D721Med (cell line): ENCODE measurements at regions not wholly inside any gene's neighbourhood (a gene's known extent, or its start where the extent isn't known, plus 50 kb on each side); places are given as distances from the start of the nearest gene placed in this dataset.

Source experiments
- DNase-seq: peaks from one replicate; pipeline ENCODE4 v3.0.0; 2011; ENCODE audit warnings: low spot score; ENCODE audit not compliant: insufficient read length
- FAIRE-seq: peaks from 2 replicates; lab custom pipeline; 2011; peaks lifted over from hg19 to GRCh38; lab: Jason Lieb, UNC
- TF ChIP-seq, protein P1 (sequence below): IDR thresholded peaks from 2 replicates; pipeline ENCODE4 v1.5.1; 2012; ENCODE audit warnings: mild to moderate bottlenecking, control low read depth; ENCODE audit not compliant: insufficient read depth; ENCODE audit errors: missing control alignments

DNA sequence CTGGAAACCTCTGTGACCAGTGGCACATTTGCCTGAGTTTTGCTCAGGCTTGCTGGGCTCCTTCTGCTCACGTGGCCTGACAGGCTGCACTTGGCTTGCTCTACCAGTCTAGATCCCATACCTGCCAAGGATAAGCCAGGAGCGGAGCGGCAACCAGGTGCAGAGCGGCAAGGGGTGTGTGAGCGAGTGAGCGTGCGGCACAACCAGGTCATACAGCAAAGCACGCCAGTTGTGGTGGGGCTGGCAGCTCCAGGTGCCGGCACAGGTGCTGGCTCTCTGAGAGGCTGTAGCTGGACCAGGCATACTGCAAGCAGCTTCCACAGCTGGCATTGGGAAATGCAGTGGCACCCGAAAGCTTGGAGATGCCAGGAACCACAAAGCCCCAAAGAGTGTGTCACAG, 1495.1 kb downstream of the PCDH7 start:
- TF ChIP-seq, protein P1, sequence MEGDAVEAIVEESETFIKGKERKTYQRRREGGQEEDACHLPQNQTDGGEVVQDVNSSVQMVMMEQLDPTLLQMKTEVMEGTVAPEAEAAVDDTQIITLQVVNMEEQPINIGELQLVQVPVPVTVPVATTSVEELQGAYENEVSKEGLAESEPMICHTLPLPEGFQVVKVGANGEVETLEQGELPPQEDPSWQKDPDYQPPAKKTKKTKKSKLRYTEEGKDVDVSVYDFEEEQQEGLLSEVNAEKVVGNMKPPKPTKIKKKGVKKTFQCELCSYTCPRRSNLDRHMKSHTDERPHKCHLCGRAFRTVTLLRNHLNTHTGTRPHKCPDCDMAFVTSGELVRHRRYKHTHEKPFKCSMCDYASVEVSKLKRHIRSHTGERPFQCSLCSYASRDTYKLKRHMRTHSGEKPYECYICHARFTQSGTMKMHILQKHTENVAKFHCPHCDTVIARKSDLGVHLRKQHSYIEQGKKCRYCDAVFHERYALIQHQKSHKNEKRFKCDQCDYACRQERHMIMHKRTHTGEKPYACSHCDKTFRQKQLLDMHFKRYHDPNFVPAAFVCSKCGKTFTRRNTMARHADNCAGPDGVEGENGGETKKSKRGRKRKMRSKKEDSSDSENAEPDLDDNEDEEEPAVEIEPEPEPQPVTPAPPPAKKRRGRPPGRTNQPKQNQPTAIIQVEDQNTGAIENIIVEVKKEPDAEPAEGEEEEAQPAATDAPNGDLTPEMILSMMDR = no peak
- FAIRE-seq = no peak
- no peak for DNase-seq

DNA sequence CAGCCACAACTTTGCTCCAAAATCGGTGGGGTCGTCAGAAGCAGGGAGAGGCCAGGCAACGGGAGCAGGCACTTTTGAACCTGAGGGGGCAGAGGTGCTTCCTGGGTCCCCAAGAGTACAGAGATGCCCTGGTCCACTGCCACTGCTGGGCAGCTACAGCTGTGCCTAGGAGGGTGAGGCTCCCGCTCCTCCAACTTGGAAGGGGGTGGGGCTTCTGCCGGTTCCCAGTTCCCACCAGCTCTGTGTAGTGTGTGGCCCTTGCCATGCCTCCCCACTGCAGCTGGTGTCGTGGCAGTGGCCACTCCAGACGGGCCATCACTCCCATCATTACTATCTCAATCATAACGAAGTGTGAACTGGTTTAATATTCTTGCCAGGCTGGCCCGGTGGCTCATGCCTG, 1496.3 kb downstream of the PCDH7 start:
- DNase-seq = no peak
- TF ChIP-seq, protein P1 = no peak
- no peak for FAIRE-seq

DNA sequence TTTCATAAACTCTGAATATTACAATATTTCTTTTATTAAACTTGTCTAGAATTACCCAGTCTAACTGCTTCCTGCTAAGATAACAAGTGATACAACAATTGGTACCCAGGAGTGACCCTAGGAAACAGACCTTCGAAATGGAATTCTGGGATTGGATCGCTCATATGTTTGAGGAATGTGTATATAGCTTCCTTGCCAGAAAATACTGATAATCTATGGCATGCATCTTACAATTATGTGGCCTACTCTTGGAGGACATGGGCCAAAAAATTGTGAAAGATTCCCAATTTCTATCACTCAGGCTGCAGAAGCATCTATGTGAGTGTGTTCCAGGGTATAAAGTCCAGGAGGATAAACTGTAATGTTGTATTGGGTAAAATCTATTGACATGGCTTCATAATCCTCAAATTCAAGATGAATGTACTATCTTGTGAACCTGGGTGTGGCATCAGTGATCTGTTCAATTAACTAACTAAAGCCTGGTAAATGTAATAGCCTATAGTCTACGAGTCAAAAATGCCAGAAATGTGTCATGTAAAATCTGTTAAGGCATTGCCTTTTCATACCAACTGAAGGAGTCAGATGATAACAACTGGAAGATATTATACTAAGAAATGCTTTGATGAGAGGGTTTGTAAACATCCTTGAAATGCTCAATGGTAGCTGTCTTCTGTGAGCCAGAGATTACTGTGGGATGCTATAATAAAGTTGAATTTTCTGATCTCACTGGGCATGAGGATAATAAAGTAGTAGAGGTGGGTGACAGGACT, 1499.3 kb downstream of the PCDH7 start:
- DNase-seq = no peak
- TF ChIP-seq, protein P1 = no peak
- FAIRE-seq = no peak

DNA sequence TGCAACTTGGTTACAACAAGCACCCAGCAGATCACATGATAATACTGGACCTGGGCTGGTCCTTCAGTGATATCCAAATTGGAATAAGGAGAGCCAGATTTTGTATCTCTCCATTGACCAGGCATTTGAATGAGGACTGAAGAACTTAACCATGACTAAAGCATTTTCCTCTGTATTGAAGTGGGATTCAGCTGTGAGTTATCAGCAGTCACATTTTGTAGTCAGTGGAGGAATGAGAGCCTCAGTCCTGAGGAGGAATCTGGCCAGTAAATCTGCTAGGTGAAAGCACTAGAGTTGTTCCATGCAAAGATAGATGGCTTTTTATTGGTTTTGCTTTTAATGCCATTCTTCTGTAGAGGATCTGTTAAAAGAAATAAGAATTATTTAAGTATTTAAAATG, 1506.0 kb downstream of the PCDH7 start:
- no peak for DNase-seq

DNA sequence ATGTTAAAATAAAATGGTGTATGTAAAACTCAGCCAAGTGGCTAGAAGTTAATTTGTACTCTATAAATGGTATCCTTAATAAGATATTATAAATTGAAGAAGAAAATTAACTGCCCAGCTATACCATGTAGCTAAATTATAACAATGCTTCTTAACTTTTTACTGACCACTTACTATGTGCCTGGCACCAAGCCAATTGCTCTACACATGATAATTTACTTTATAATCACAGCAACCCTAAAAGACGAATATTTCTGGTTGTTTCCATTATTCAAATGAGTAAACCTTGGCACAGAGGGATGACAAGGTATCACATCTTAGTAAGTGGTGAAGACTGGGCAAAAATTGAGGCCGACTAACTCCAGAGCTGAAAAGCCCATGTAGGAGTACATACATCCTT, 1506.6 kb downstream of the PCDH7 start:
- TF ChIP-seq, protein P1 = no peak
- no peak for FAIRE-seq
- no peak for DNase-seq

More for the DNA sequence above, 1506.0 kb downstream of the PCDH7 start:
- FAIRE-seq = no peak
- TF ChIP-seq, protein P1 = no peak

DNA sequence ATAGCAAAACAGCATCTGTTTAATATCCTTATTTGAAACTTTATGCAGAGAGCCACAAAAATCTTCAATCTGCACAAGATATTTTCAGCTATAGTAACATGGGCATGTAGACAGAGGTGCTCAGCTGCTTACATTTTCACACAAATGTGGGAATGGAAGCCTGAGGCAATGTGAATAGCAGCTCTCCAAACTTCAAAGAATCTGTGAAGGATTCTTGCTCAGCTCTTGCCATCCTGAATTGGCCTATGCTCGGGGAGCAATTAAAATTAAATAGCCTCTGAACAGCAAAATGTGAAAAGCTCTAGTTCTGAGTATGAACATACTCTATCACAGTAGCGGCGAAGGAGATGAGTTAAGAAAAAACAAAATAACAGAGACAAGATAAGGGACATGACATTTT, 1523.8 kb downstream of the PCDH7 start:
- no peak for DNase-seq
- no peak for FAIRE-seq
- TF ChIP-seq, protein P1 = no peak

DNA sequence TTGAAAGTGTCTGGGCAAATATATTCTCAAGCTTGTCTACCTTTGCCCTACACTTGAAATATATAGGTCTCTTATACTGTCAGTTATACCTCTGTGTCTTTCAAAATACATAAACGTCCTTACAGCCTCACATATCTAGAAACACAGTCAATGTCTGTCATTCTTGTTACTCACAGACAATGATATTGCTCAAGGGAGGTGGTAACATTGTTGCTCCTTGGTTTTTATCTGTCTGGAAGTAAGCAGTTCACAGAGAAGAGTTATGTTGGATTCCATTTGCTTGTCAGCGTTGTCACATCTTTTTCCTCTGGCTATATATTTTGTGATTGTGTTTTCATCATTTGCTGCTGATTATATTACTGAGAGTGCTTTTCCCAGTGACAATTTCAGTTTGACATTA, 1528.9 kb downstream of the PCDH7 start:
- FAIRE-seq (no peak), DNase-seq (no peak)
- TF ChIP-seq, protein P1 = no peak
